HEK293T (cell line): ENCODE measurements at regions not wholly inside any gene's neighbourhood (a gene's known extent, or its start where the extent isn't known, plus 50 kb on each side); places are given as distances from the start of the nearest gene placed in this dataset.

ENCODE experiments used
- ARNT ChIP-seq: fragments of 450-650 bp; IDR thresholded peaks from 2 replicates; pipeline ENCODE4 v1.6.1; 2017; ENCODE audit warnings: mild to moderate bottlenecking
- BHLHE40 ChIP-seq: fragments of 450-650 bp; IDR thresholded peaks from 2 replicates; pipeline ENCODE4 v1.6.1; 2016; ENCODE audit warnings: mild to moderate bottlenecking, moderate library complexity, borderline replicate concordance
- FOXA1 ChIP-seq: fragments of 450-650 bp; IDR thresholded peaks from 2 replicates; pipeline ENCODE4 v1.6.1; 2016; ENCODE audit warnings: mild to moderate bottlenecking
- SP1 ChIP-seq: fragments of 450-650 bp; IDR thresholded peaks from 2 replicates; pipeline ENCODE4 v1.6.1; 2017
- TARDBP ChIP-seq: fragments of 450-650 bp; IDR thresholded peaks from 2 replicates; pipeline ENCODE4 v1.6.1; 2016

GRCh38 chr3:177493091-177493490, 295.8 kb upstream of the TBL1XR1 start:
- TF ChIP-seq SP1 (no peak), ARNT (no peak), FOXA1 (no peak), BHLHE40 (no peak), TARDBP (no peak)
